Activated gamma-delta T cell treated with Interleukin-2 at 50 U/mL for 16 hours (primary cell): ENCODE measurements at regions not wholly inside any gene's neighbourhood (a gene's known extent, or its start where the extent isn't known, plus 50 kb on each side); places are given as distances from the start of the nearest gene placed in this dataset.
A peak's percentile ranks its signal among the peaks of the same experiment; 100 is the strongest.
"Not testable (repeated sequence)": the region's sequence is repeated elsewhere in the genome, so short reads cannot be mapped to it uniquely, and the experiment has no call there.

Experiments
- DNase-seq: peaks from one replicate; pipeline ENCODE4 v3.0.0-alpha.2; 2020

DNA sequence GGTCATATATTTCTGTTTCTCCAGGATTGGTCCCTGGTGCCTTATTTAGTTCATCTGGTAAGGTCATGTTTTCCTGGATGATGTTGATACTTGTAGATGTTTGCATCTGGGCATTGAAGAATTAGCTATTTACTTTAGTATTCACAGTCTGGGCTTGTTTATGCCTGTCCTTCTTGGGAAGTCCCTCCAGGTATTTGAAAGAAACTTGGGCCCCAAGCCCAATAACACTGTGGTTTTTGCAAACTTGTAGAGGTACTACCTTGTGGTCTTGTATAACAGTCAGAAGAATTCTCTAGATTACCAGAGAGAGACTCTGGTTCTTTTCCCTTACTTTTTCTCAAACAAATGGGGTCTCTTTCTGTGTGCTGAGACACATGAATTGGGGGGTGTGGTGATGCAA lies 251.4 kb upstream of the B3GALT2 start:
- DNase-seq = no peak

GRCh38 chr1:193437333-193437732 lies 250.9 kb upstream of the B3GALT2 start:
- not testable (repeated sequence) for DNase-seq

DNA sequence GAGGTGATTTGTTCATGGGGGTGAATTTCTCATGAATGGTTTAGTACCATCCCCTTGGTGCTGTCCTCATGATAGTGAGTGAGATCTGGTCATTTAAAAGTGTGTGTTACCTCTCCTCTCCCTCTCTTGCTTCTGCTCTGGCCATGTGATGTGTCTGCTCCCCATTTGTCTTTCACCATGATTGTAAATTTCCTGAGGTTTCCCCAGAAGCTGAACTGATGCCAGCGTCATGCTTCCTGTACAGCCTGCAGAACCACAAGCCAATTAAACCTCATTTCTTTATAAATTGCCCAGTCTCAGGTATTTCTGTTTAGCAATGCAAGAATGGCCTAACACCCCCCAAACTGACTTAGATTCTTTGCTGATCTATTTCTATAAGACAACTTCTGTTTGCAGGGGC lies 249.4 kb upstream of the B3GALT2 start:
- no peak for DNase-seq

GRCh38 chr1:193434319-193434718 lies 247.9 kb upstream of the B3GALT2 start:
- no peak for DNase-seq

DNA sequence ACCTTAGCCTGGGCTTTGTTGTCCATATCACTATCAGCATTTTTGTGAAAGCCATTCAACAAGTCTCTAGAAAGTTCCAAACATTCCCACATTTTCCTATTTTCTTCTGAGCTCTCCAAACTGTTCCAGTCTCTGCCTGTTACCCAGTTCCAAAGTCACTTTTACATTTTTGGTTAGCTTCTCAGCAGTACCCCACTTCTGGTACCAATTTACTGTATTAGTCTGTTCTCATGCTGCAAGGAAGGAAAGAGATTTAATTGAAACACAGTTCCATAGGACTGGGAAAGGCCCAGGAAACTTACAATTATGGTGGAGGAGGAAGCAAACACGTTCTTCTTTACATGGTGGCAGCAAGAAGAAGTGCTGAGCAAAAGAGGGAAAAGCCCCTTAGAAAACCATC lies 247.2 kb upstream of the B3GALT2 start:
- DNase-seq = no peak

DNA sequence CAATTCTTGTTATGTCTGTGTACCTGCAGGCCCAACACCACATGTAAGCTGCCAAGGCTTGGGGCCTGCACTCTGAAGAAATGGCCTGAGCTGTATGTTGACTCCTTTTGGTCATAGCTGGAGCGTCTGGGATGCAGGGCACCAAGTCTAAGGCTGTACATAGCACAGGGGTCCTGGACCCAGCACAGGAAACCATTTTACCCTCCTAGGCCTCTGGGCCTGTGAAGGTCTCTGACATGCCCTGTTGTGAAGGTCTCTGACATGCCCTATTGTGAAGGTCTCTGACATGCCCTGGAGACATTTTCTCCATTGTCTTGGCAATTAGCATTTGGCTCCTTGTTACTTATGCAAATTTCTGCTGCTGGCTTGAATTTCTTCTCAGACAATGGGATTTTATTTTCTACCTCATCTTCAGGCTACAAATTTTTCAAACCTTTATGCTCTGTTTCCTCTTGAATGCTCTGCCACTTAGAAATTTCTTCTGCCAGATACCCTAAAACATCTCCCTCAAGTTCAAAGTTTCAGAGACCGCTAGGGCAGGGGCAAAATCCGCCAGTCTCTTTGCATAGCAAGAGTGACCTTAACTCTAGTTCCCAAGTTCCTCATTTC lies 246.7 kb upstream of the B3GALT2 start:
- DNase-seq = no peak

DNA sequence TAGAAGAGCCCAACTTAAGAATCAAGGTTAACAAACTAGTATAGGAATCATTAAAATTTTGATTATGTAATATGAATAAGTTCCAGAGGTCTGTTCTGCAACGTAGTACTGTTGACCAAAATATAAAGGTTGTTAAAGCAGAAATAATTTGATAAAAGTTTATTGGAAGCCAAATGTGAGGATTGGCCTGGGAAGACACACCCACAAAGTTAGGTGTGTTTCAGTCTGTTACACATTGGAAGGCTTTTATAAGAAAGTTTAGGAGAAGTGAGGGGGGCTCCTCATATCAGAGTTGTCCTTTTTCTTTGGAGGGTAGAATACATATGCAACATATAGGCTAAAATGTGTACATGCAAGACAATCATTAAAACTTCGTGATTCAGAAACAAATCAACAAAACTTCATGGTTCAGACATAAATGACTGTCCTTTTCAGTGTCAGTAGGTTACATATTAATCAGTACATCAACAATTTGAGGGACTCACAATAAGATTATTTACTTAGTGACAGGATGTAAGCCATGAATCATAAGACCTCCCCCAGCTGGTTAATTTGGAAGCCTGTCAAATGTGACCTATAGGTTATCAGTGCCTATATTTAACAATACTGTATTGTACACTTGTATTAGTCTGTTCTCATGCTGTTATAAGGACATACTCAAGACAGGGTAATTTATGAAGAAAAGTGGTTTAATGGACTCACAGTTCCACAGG lies 245.0 kb upstream of the B3GALT2 start:
- no peak for DNase-seq

- no peak for DNase-seq
These were observed 241.1 kb upstream of the B3GALT2 start for GRCh38 chr1:193427524-193427923.

- no peak for DNase-seq
These were observed 239.6 kb upstream of the B3GALT2 start for GRCh38 chr1:193426061-193426460.

DNA sequence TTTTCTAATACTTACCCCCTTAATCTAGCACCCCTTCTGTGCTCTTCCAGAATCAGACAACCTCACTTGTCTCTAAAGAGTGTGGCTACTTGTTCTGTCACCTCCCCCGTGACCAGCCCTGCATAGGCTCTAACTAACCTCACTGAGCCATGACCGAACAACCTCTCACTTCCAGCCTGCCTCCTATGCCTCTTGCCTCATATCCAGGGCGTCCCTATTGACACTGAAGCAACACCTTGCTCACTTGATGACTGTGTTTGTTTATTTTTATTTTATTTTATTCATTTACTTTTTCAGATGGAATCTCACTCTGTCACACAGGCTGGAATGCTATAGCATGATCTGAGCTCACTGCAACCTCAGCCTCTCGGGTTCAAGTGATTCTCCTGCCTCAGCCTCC lies 235.1 kb upstream of the B3GALT2 start:
- DNase-seq = no peak

- no peak for DNase-seq
These were observed 232.9 kb upstream of the B3GALT2 start for GRCh38 chr1:193419295-193419694.

DNA sequence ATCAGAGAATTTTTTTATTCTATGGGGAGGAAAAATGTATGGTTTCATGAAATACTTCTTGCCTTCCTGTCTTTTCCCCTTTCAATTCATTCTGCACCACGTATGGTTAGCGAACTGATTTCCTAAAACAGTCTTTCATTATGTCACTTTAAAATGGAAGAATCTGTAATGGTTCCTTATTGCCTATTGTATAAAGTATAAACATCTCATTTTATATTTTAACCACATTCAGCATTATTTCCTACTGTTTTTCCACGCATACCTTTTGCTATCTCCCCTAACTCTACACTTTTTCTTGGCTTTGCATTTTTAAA lies 232.3 kb upstream of the B3GALT2 start:
- DNase-seq = no peak

GRCh38 chr1:193417945-193418744 lies 231.7 kb upstream of the B3GALT2 start:
- DNase-seq = no peak

GRCh38 chr1:193417403-193417802 lies 231.0 kb upstream of the B3GALT2 start:
- peak; percentile 21 for DNase-seq

- no peak for DNase-seq
These were observed 230.0 kb upstream of the B3GALT2 start for GRCh38 chr1:193416226-193417024.

- DNase-seq = no peak
These were observed 228.8 kb upstream of the B3GALT2 start for GRCh38 chr1:193415256-193415655.

- DNase-seq = no peak
These were observed 227.0 kb upstream of the B3GALT2 start for GRCh38 chr1:193413376-193413775.

DNA sequence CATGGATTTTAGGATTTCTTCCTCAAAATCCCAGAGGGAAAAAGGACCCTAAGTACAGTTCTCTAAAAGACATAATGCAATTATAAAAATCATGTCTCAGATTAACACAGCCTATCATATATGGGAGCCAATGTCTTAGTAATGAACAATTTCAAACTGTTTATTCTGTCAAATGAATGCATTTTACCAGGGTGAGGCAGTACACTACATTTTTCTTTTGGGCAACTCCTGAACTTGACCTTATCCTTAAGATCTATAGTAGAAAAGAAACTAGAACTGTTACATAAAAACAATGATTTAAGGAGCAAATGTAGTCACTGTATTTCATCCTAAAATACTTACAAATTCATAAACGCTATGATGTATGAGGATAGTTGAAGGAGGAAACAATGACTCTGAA lies 226.3 kb upstream of the B3GALT2 start:
- DNase-seq = no peak

DNA sequence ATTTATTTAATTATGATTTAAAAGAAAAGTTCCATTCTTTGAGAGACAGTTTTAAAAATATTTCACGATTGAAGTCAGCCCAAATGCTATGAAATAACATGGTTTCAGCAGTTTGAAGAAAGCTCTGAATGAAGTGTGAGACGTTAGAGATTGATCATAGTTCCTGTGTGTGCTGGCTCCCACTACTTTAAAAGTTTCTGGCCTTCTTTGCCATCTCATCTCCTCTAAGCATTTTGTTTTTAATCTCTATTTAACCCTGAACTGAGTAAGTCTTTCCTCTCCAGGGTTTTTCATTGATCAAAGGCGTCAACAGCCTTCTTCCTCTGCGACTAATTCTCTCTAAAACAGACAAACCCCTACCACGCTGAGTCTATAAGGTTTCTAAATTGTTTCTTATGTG lies 225.3 kb upstream of the B3GALT2 start:
- DNase-seq = no peak

GRCh38 chr1:193411215-193411614 lies 224.8 kb upstream of the B3GALT2 start:
- DNase-seq = no peak

DNA sequence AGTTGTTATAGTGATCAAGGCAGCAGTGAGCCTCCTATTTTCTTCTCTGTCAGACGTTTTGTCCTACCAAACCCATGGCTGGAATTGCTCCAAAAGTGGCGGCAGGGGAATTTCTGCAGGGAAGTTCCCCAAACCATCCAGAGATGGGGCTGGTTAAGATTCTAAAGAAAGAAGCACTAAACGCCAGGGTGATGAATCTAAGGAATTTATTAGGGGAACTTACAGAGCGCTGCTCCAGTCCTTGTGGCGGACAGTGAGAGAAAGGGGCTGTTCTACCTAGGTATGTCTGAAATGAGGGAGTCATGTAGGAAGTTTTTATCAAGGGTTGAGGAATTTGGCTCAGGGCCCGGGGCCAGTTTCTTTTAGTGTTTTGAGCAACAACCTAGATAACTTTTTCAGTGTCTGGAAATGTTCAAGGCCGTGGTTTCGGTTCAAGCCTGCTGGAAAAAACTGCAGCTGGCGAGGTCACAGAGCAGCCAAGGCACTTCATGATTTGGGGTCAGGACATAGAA lies 222.4 kb upstream of the B3GALT2 start:
- DNase-seq = no peak

DNA sequence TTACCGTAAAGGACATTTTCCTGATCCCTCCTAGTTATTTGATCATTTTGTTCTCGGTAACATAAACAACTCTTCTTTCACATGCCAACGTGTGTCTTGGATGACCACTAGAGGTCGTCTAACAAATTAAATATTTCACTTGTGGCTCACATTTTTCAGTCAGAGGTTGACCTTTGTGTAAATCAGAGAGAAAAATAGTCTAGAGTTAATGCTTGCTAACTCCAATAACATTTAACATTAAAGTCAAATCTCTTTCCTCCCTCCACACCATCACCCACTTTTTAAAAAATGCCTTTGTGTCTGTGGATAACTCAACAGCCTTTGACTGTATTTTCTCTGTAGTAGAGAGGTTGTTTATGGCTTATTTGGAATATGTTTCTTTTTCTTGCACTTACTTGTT lies 220.5 kb upstream of the B3GALT2 start:
- no peak for DNase-seq

GRCh38 chr1:193404236-193404635 lies 217.8 kb upstream of the B3GALT2 start:
- DNase-seq = no peak
